Liver (tissue), 8 donors: ENCODE measurements at regions not wholly inside any gene's neighbourhood (a gene's known extent, or its start where the extent isn't known, plus 50 kb on each side); places are given as distances from the start of the nearest gene placed in this dataset.

Experiments used
- DNase-seq: peaks from one replicate; pipeline ENCODE4 v3.0.0-alpha.2; 2017; ENCODE audit warnings: low spot score
- H3K27ac ChIP-seq, 2 donors: one replicate each; pipeline ENCODE4 v1.7.0; 2013; ENCODE audit warnings: inconsistent platforms in 2 of 2, low read length in 2 of 2, control low read depth in 1 of 2, low read depth in 1 of 2, mild to moderate bottlenecking in 1 of 2
- H3K27me3 ChIP-seq, 4 donors: one replicate each; pipeline versions ENCODE4 v1.6.1 to v1.7.0; 2013; ENCODE audit warnings: low read length in 3 of 4, inconsistent platforms in 1 of 4, mild to moderate bottlenecking in 1 of 4, moderate library complexity in 1 of 4; ENCODE audit not compliant: control insufficient read depth in 4 of 4, insufficient read depth in 4 of 4
- H3K36me3 ChIP-seq, 4 donors: one replicate each; pipeline versions ENCODE4 v1.6.1 to v1.7.0; 2013; ENCODE audit warnings: low read length in 3 of 4, mild to moderate bottlenecking in 3 of 4, low read depth in 1 of 4, moderate library complexity in 1 of 4; ENCODE audit not compliant: control insufficient read depth in 4 of 4, insufficient read depth in 3 of 4
- H3K4me1 ChIP-seq, 4 donors: one replicate each; pipeline versions ENCODE4 v1.6.1 to v1.7.0; 2013; ENCODE audit warnings: low read length in 3 of 4, mild to moderate bottlenecking in 3 of 4, moderate library complexity in 1 of 4; ENCODE audit not compliant: control insufficient read depth in 4 of 4, insufficient read depth in 4 of 4
- H3K4me3 ChIP-seq, 3 donors: one replicate each; pipeline versions ENCODE4 v1.6.1 to v1.7.0; 2013; ENCODE audit warnings: low read length in 3 of 3, control low read depth in 1 of 3, low read depth in 1 of 3, mild to moderate bottlenecking in 1 of 3
- H3K9ac ChIP-seq, 2 donors: one replicate each; pipeline ENCODE4 v1.7.0; 2013; ENCODE audit warnings: low read length in 2 of 2, mild to moderate bottlenecking in 2 of 2, moderate library complexity in 2 of 2, control low read depth in 1 of 2, low read depth in 1 of 2
- H3K9me3 ChIP-seq, 4 donors: one replicate each; pipeline versions ENCODE4 v1.6.1 to v1.7.0; 2013; ENCODE audit warnings: low read length in 3 of 4; ENCODE audit not compliant: control insufficient read depth in 4 of 4
- ATF3 ChIP-seq: IDR thresholded peaks from 2 replicates; pipeline ENCODE4 v1.6.1; 2016; ENCODE audit warnings: antibody characterized with exemption
- EGR1 ChIP-seq, 2 donors: IDR thresholded peaks; 2 replicates each; pipeline ENCODE4 v1.6.1; 2016 to 2018; ENCODE audit warnings: antibody characterized with exemption in 2 of 2, low read depth in 2 of 2
- FOXA1 ChIP-seq: IDR thresholded peaks from 2 replicates; pipeline ENCODE4 v1.6.1; 2016; ENCODE audit warnings: antibody characterized with exemption
- GABPA ChIP-seq, 2 donors: IDR thresholded peaks in 1 of 2; conservative IDR thresholded peaks in 1 of 2; 2 replicates each; pipeline ENCODE4 v1.6.1; 2016; ENCODE audit warnings: antibody characterized with exemption in 2 of 2, mild to moderate bottlenecking in 1 of 2, moderate library complexity in 1 of 2
- HNF4A ChIP-seq, 2 donors: conservative IDR thresholded peaks; 2 replicates each; pipeline ENCODE4 v1.6.1; 2016; ENCODE audit warnings: antibody characterized with exemption in 2 of 2, mild to moderate bottlenecking in 2 of 2
- HNF4G ChIP-seq: IDR thresholded peaks from 2 replicates; pipeline ENCODE4 v1.6.1; 2016; ENCODE audit warnings: antibody characterized with exemption
- JUND ChIP-seq, 2 donors: IDR thresholded peaks; 2 replicates each; pipeline ENCODE4 v1.6.1; 2016; ENCODE audit warnings: antibody characterized with exemption in 2 of 2
- NR2F2 ChIP-seq: IDR thresholded peaks from 2 replicates; pipeline ENCODE4 v1.6.1; 2016; ENCODE audit warnings: antibody characterized with exemption
- RAD21 ChIP-seq, 2 donors: IDR thresholded peaks; 2 replicates each; pipeline ENCODE4 v1.6.1; 2016; ENCODE audit warnings: antibody characterized with exemption in 2 of 2, mild to moderate bottlenecking in 2 of 2
- REST ChIP-seq: IDR thresholded peaks from 2 replicates; pipeline ENCODE4 v1.6.1; 2016; ENCODE audit warnings: antibody characterized with exemption, mild to moderate bottlenecking
- RXRA ChIP-seq, 2 donors: IDR thresholded peaks; 2 replicates each; pipeline ENCODE4 v1.6.1; 2017 to 2018; ENCODE audit warnings: antibody characterized with exemption in 2 of 2, mild to moderate bottlenecking in 1 of 2
- SP1 ChIP-seq: IDR thresholded peaks from 2 replicates; pipeline ENCODE4 v1.6.1; 2018; ENCODE audit warnings: antibody characterized with exemption, mild to moderate bottlenecking
- TAF1 ChIP-seq: conservative IDR thresholded peaks from 2 replicates; pipeline ENCODE4 v1.6.1; 2016; ENCODE audit warnings: antibody characterized with exemption, mild to moderate bottlenecking
- YY1 ChIP-seq: IDR thresholded peaks from 2 replicates; pipeline ENCODE4 v1.6.1; 2016; ENCODE audit warnings: antibody characterized with exemption, mild to moderate bottlenecking
- WGBS: extraction: QIAGEN DNeasy Blood & Tissue Kit; methylation state at CpG from one replicate; pipeline ENCODE4 v1.1.7; 2013; 5-methylcytosine and 5-hydroxymethylcytosine counted together
- TF ChIP-seq, protein P1 (sequence below): IDR thresholded peaks from 2 replicates; pipeline ENCODE4 v1.6.1; 2016; ENCODE audit warnings: antibody characterized with exemption
- TF ChIP-seq, protein P2 (sequence below): fragments of 150-350 bp; IDR thresholded peaks from 2 replicates; pipeline ENCODE4 v1.5.1; 2017; ENCODE audit warnings: improper control_type of control experiment, low read depth, low read length; ENCODE audit not compliant: missing input control
- TF ChIP-seq, protein P3 (sequence below): IDR thresholded peaks from 2 replicates; pipeline ENCODE4 v1.6.1; 2016; ENCODE audit warnings: antibody characterized with exemption
- donor health status: healthy.
- donor health status: healthy.
- donor health status: healthy.
- donor health status: healthy.
- donor health status: healthy.

GRCh38 chr4:35358001-35358584 is 886.2 kb downstream of the ARAP2 start:
- Histone ChIP-seq H3K27ac (no peak overlapping the region), H3K27me3 (no peaks in the 10 kb centered on the region), H3K9ac (no peak overlapping the region), H3K36me3 (no peaks in the 10 kb centered on the region), H3K9me3 (no peaks in the 10 kb centered on the region), H3K4me3 (no peak overlapping the region), H3K4me1 (no peaks in the 10 kb centered on the region)
- WGBS, result 60% methylated on average over 3 of the region's 3 CpGs
- TF ChIP-seq SP1, result no peak
- TF ChIP-seq HNF4A (conservative IDR thresholded peaks at IDR 0.05), result no peak
- no peak for TF ChIP-seq JUND (IDR thresholded peaks at IDR 0.05)
- TF ChIP-seq TAF1, result no peak
- no peak for TF ChIP-seq ATF3
- TF ChIP-seq RAD21 (IDR thresholded peaks at IDR 0.05), result no peak
- TF ChIP-seq, protein P1, sequence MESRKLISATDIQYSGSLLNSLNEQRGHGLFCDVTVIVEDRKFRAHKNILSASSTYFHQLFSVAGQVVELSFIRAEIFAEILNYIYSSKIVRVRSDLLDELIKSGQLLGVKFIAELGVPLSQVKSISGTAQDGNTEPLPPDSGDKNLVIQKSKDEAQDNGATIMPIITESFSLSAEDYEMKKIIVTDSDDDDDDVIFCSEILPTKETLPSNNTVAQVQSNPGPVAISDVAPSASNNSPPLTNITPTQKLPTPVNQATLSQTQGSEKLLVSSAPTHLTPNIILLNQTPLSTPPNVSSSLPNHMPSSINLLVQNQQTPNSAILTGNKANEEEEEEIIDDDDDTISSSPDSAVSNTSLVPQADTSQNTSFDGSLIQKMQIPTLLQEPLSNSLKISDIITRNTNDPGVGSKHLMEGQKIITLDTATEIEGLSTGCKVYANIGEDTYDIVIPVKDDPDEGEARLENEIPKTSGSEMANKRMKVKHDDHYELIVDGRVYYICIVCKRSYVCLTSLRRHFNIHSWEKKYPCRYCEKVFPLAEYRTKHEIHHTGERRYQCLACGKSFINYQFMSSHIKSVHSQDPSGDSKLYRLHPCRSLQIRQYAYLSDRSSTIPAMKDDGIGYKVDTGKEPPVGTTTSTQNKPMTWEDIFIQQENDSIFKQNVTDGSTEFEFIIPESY, result no peak
- DNase-seq, result no peak

- no peak overlapping the region for H3K4me3 ChIP-seq
- no peaks in the 10 kb centered on the region for H3K36me3 ChIP-seq
- WGBS, result 71% methylated on average over 1 of the region's 1 CpG
- H3K9me3 ChIP-seq, result peaks cover 0 to 2% (median 0%) of the 10 kb centered on the region in 4 donors
- H3K9ac ChIP-seq, result no peak overlapping the region
- no peak for DNase-seq
- H3K27ac ChIP-seq, result no peak overlapping the region
- H3K27me3 ChIP-seq, result no peaks in the 10 kb centered on the region
- TF ChIP-seq REST, result no peak
- TF ChIP-seq NR2F2, result no peak
- TF ChIP-seq, protein P2, sequence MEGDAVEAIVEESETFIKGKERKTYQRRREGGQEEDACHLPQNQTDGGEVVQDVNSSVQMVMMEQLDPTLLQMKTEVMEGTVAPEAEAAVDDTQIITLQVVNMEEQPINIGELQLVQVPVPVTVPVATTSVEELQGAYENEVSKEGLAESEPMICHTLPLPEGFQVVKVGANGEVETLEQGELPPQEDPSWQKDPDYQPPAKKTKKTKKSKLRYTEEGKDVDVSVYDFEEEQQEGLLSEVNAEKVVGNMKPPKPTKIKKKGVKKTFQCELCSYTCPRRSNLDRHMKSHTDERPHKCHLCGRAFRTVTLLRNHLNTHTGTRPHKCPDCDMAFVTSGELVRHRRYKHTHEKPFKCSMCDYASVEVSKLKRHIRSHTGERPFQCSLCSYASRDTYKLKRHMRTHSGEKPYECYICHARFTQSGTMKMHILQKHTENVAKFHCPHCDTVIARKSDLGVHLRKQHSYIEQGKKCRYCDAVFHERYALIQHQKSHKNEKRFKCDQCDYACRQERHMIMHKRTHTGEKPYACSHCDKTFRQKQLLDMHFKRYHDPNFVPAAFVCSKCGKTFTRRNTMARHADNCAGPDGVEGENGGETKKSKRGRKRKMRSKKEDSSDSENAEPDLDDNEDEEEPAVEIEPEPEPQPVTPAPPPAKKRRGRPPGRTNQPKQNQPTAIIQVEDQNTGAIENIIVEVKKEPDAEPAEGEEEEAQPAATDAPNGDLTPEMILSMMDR, result no peak
- no peak for TF ChIP-seq TAF1
- TF ChIP-seq YY1, result no peak
- no peak for TF ChIP-seq HNF4A (conservative IDR thresholded peaks at IDR 0.05)
- TF ChIP-seq GABPA (IDR thresholded peaks at IDR 0.05 in 1 of 2, conservative IDR thresholded peaks at IDR 0.05 in 1 of 2), result no peak
- no peak for TF ChIP-seq RXRA (IDR thresholded peaks at IDR 0.05)
- TF ChIP-seq RAD21 (IDR thresholded peaks at IDR 0.05), result no peak
- no peak for TF ChIP-seq HNF4G
- TF ChIP-seq FOXA1, result no peak
- TF ChIP-seq, protein P1, result no peak
- TF ChIP-seq EGR1 (IDR thresholded peaks at IDR 0.05; ENCODE audit: low read depth in 2 of 2), result no peak
- TF ChIP-seq, protein P3, sequence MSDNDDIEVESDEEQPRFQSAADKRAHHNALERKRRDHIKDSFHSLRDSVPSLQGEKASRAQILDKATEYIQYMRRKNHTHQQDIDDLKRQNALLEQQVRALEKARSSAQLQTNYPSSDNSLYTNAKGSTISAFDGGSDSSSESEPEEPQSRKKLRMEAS, result no peak
- TF ChIP-seq SP1, result no peak
- no peaks in the 10 kb centered on the region for H3K4me1 ChIP-seq
Observed at GRCh38 chr4:35364321-35364870, 879.9 kb downstream of the ARAP2 start.
